BE2C (cell line): ENCODE measurements at regions not wholly inside any gene's neighbourhood (a gene's known extent, or its start where the extent isn't known, plus 50 kb on each side); places are given as distances from the start of the nearest gene placed in this dataset.

ENCODE experiments used
- DNase-seq: peaks from one replicate; pipeline ENCODE4 v3.0.0-alpha.2; 2020
- H3K27me3 ChIP-seq: fragments of 250-450 bp; sonication (Bioruptor Pico); 2 replicates; pipeline ENCODE4 v1.5.1; 2020; ENCODE audit warnings: mild to moderate bottlenecking
- H3K36me3 ChIP-seq: fragments of 250-450 bp; sonication (Bioruptor Pico); 2 replicates; pipeline ENCODE4 v1.5.1; 2020; ENCODE audit warnings: mild to moderate bottlenecking
- H3K4me1 ChIP-seq: fragments of 250-450 bp; sonication (Bioruptor Pico); 2 replicates; pipeline ENCODE4 v1.5.1; 2020
- H3K4me3 ChIP-seq: 2 replicates; pipeline ENCODE4 v1.5.1; 2011; ENCODE audit warnings: low read depth, low read length
- H3K9me3 ChIP-seq: fragments of 250-450 bp; sonication (Bioruptor Pico); 2 replicates; pipeline ENCODE4 v1.5.1; 2020
- TF ChIP-seq, protein P1 (sequence below): IDR thresholded peaks from 2 replicates; pipeline ENCODE4 v1.5.1; 2012; ENCODE audit warnings: mild to moderate bottlenecking, low read depth, low read length

DNA sequence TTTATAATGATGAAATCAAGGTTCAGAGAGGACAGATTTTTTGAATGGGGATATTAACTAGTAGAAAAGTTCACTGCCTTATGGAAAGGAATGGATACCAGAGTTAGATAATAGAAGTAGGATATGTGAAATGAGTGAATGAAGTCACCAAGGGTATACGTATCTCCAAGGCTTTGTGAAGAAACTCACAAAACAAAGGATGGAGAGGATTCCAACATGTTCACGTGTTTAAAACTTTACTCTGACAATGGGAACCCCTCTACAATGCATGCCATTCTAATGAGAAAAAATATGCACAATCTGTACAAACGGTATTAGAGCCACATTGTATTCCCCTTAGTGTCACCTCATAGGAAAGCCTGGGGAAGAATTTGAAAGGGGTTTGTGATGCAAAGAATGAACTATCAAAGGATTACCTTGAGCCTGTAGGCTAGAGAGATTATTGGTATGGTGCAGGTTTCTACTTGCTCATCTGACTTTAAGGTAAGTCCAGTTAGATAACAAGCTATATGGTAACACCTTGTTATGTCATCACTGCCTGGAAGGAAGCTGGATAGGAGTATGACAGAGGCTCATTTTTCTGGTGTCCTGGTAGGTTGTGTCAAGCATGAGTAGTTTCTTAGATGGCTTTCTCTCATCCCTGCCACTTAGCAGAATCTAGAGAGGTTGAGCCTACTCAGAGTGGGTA lies 250.3 kb upstream of the SEMA6A start:
- DNase-seq, result no peak
- Histone ChIP-seq H3K36me3 (no peaks in the 10 kb centered on the region), H3K4me1 (no peaks in the 10 kb centered on the region), H3K27me3 (no peaks in the 10 kb centered on the region), H3K4me3 (no peak overlapping the region), H3K9me3 (no peaks in the 10 kb centered on the region)
- TF ChIP-seq, protein P1, sequence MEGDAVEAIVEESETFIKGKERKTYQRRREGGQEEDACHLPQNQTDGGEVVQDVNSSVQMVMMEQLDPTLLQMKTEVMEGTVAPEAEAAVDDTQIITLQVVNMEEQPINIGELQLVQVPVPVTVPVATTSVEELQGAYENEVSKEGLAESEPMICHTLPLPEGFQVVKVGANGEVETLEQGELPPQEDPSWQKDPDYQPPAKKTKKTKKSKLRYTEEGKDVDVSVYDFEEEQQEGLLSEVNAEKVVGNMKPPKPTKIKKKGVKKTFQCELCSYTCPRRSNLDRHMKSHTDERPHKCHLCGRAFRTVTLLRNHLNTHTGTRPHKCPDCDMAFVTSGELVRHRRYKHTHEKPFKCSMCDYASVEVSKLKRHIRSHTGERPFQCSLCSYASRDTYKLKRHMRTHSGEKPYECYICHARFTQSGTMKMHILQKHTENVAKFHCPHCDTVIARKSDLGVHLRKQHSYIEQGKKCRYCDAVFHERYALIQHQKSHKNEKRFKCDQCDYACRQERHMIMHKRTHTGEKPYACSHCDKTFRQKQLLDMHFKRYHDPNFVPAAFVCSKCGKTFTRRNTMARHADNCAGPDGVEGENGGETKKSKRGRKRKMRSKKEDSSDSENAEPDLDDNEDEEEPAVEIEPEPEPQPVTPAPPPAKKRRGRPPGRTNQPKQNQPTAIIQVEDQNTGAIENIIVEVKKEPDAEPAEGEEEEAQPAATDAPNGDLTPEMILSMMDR, result no peak

DNA sequence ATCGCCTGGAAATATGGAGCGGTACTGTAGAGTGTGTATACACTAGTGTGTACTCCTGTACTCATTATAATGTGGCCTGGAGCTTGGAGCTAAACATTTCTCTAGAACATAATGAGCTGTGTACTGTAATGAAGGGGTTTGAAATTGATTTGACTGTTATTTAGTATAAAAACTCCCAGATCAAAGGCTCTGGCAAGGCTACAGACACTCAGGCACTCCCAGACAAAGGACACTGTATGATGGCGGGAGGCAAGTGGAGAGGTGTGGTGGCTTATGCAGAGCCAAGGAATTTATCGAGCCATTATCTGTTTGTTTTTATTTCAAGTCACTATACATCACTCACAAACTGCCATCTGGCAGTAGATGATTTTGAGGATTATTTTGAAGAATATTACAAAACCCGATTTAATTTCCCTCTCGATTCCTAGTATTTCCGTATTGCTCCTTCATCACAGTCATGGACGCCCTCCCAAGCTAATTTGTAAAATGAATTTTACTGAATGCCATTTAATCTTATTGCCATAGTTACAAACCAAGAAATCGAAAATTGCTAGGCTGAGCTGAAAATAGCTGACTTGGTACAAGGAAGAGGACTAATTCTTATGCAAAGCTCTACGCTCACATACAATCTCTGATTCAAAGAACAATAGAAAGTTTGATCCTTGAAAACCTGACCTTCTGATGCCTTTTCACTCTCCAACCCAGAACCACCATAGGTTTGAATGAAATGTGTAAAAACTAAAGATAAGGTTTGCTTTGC lies 240.2 kb upstream of the SEMA6A start:
- Histone ChIP-seq H3K27me3 (no peaks in the 10 kb centered on the region), H3K4me1 (peaks cover 13% of the 10 kb centered on the region), H3K36me3 (no peaks in the 10 kb centered on the region), H3K9me3 (no peaks in the 10 kb centered on the region), H3K4me3 (no peak overlapping the region)
- DNase-seq, result no peak
- TF ChIP-seq, protein P1, result no peak

DNA sequence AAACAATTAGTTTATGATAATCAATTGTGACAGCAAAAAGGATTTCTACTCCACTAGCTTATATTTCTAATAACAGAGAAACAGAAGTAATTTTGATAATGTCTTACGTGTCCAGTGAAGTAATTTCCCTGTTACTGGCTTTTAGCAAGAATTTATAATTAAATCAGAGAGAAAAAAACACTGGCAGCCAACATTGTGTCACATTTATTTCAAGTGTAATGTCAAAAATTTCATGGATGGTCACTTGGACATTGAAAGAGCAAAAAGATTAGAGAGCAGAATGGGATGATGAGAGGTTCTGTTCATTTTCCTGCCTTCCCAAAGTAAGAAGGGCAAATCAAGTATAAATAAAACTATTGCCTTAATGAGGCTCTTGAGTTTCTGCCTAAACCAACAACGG lies 239.3 kb upstream of the SEMA6A start:
- TF ChIP-seq, protein P1, result no peak
- Histone ChIP-seq H3K4me1 (peaks cover 13% of the 10 kb centered on the region), H3K27me3 (no peaks in the 10 kb centered on the region), H3K4me3 (no peak overlapping the region), H3K9me3 (no peaks in the 10 kb centered on the region), H3K36me3 (no peaks in the 10 kb centered on the region)
- no peak for DNase-seq

DNA sequence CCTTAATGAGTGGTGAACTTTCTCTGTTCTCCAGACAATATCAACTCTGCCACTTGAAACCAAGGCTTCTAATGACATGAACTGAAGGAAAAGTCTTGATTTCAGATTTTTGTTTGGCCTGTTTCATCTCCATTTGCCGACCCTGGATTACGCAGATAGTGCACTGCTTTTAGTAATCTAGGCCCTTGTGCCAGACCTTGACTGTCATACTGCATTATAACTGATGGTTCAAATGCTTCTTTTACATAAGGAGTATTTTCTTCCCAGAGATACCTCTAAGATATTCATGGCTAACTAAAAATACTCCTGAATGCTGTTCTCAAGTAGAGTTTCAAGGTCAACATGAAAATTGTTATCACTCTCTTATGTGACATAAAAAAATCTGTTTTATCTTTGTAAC lies 238.7 kb upstream of the SEMA6A start:
- Histone ChIP-seq H3K9me3 (no peaks in the 10 kb centered on the region), H3K36me3 (no peaks in the 10 kb centered on the region), H3K4me1 (peaks cover 13% of the 10 kb centered on the region), H3K27me3 (no peaks in the 10 kb centered on the region), H3K4me3 (no peak overlapping the region)
- TF ChIP-seq, protein P1, result no peak
- no peak for DNase-seq

DNA sequence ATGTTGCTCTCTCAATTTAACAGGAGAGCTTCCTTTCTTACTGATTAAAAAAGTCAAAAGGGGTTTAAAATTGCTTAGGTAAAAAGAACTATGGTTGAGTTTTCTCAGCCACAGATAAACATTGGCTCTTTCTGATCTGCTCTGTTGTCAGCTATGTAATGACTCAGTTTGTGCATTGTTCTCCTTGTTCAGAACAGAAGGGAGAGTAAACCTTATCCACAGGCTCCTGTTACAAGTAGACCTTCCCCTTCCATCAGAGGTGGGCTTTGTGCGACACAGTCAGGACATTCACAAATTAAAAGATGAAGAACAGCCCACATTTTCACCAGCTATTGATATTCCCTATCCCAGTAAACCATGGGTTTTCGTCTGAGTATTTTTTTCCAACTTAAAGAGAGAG lies 236.3 kb upstream of the SEMA6A start:
- DNase-seq, result no peak
- Histone ChIP-seq H3K36me3 (no peaks in the 10 kb centered on the region), H3K4me1 (peaks cover 13% of the 10 kb centered on the region), H3K9me3 (no peaks in the 10 kb centered on the region), H3K4me3 (no peak overlapping the region), H3K27me3 (no peaks in the 10 kb centered on the region)
- TF ChIP-seq, protein P1, result no peak

DNA sequence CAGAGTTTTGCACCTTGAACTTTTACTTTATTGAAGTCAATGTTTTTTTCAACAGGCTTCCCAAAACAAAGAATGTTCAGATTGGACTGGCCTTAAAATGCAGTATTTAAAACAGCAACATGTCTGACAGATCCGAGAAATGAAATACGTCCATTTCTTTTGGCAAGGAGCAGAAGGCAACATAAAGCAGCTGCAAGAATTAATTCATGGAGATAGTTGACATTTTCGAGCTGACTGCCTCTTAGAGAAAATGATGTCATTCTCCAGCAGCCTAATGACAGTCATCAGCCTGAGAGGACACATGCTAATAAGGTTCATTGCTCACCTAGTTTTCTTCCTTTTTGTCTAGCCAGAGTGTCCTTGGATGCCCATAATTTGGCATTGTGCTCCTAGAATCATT lies 232.2 kb upstream of the SEMA6A start:
- H3K4me1 ChIP-seq, result no peaks in the 10 kb centered on the region
- no peak for DNase-seq
- TF ChIP-seq, protein P1, result no peak
- no peaks in the 10 kb centered on the region for H3K36me3 ChIP-seq
- no peak overlapping the region for H3K4me3 ChIP-seq
- H3K27me3 ChIP-seq, result no peaks in the 10 kb centered on the region
- no peaks in the 10 kb centered on the region for H3K9me3 ChIP-seq
